Ishikawa (cell line): ENCODE measurements at regions not wholly inside any gene's neighbourhood (a gene's known extent, or its start where the extent isn't known, plus 50 kb on each side); places are given as distances from the start of the nearest gene placed in this dataset.

Source experiments
- FOXM1 ChIP-seq: IDR thresholded peaks from 2 replicates; pipeline ENCODE4 v1.6.1; 2012; ENCODE audit warnings: low read depth, borderline replicate concordance
- MAX ChIP-seq: IDR thresholded peaks from 2 replicates; pipeline ENCODE4 v1.6.1; 2012
- REST ChIP-seq: IDR thresholded peaks from 2 replicates; pipeline ENCODE4 v1.6.1; 2012; ENCODE audit warnings: low read depth, mild to moderate bottlenecking
- TAF1 ChIP-seq: IDR thresholded peaks from 2 replicates; pipeline ENCODE4 v1.6.1; 2012; ENCODE audit warnings: low read depth, mild to moderate bottlenecking
- TCF12 ChIP-seq: IDR thresholded peaks from 2 replicates; pipeline ENCODE4 v1.6.1; 2012; ENCODE audit warnings: low read depth

GRCh38 chr11:22076271-22076930, 116.5 kb upstream of the ANO5 start:
- TF ChIP-seq FOXM1 (no peak), TCF12 (no peak), REST (no peak), TAF1 (no peak), MAX (no peak)
